ENCODE measurements at regions not wholly inside any gene's neighbourhood (a gene's known extent, or its start where the extent isn't known, plus 50 kb on each side); places are given as distances from the start of the nearest gene placed in this dataset.

DNA sequence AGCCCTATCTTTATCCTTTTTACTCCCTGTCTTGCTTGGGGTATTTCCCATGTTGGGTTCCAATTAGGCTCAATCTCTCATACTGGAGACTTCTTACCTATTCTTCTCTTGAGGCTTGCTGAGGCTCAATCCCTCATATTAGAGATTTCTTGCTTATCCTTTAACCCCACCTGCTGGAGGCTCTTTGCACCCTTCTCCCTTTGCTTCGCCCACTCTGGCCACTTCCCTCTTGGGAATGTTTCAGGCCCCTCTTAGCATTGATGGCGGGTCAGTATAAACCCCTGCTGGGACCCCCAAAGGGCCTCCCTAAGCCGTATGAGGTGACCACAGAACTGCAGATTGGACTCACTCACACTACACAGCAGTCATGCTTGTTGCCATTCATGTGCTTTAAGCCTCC lies 69.3 kb upstream of the CDK20 start:
- TF ChIP-seq, protein P1, sequence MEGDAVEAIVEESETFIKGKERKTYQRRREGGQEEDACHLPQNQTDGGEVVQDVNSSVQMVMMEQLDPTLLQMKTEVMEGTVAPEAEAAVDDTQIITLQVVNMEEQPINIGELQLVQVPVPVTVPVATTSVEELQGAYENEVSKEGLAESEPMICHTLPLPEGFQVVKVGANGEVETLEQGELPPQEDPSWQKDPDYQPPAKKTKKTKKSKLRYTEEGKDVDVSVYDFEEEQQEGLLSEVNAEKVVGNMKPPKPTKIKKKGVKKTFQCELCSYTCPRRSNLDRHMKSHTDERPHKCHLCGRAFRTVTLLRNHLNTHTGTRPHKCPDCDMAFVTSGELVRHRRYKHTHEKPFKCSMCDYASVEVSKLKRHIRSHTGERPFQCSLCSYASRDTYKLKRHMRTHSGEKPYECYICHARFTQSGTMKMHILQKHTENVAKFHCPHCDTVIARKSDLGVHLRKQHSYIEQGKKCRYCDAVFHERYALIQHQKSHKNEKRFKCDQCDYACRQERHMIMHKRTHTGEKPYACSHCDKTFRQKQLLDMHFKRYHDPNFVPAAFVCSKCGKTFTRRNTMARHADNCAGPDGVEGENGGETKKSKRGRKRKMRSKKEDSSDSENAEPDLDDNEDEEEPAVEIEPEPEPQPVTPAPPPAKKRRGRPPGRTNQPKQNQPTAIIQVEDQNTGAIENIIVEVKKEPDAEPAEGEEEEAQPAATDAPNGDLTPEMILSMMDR (IDR thresholded peaks at IDR 0.05 in 8 of 11, conservative IDR thresholded peaks at IDR 0.05 in 3 of 11), result no peak
- TF ChIP-seq POLR2A (IDR thresholded peaks at IDR 0.05) (no peak), POLR2AphosphoS5 (IDR thresholded peaks at IDR 0.05) (no peak)
